ENCODE measurements at regions not wholly inside any gene's neighbourhood (a gene's known extent, or its start where the extent isn't known, plus 50 kb on each side); places are given as distances from the start of the nearest gene placed in this dataset.

DNA sequence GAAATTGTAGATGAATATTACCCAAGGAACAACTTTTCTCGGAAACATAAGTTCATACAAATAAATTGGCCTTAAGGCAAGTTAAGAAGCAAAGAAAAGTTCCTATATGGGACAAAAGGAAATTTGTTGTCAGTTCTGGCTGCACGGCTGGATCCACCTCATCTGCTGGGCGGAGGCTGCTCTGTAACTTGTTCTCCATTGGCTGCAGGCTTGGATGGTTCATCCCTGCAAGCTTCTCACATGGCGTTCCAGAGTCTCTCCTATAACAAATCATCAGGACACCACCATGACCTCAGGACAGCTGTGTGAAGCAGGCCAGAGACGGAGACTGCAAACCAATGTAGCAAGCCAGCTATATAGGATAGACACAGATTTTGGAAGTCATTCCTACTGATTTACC, 81.4 kb upstream of the DAB2 start:
- TF ChIP-seq EZH2 (IDR thresholded peaks at IDR 0.05; ENCODE audit: borderline replicate concordance, low read depth, low read length, poor library complexity, severe bottlenecking) = no peak
- TF ChIP-seq, protein P1, sequence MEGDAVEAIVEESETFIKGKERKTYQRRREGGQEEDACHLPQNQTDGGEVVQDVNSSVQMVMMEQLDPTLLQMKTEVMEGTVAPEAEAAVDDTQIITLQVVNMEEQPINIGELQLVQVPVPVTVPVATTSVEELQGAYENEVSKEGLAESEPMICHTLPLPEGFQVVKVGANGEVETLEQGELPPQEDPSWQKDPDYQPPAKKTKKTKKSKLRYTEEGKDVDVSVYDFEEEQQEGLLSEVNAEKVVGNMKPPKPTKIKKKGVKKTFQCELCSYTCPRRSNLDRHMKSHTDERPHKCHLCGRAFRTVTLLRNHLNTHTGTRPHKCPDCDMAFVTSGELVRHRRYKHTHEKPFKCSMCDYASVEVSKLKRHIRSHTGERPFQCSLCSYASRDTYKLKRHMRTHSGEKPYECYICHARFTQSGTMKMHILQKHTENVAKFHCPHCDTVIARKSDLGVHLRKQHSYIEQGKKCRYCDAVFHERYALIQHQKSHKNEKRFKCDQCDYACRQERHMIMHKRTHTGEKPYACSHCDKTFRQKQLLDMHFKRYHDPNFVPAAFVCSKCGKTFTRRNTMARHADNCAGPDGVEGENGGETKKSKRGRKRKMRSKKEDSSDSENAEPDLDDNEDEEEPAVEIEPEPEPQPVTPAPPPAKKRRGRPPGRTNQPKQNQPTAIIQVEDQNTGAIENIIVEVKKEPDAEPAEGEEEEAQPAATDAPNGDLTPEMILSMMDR (conservative IDR thresholded peaks at IDR 0.05; ENCODE audit: low read depth, low read length) = no peak

All from A673 (cell line).